Epithelial cell of proximal tubule (primary cell): ENCODE measurements at regions not wholly inside any gene's neighbourhood (a gene's known extent, or its start where the extent isn't known, plus 50 kb on each side); places are given as distances from the start of the nearest gene placed in this dataset.
"Not testable (repeated sequence)": the region's sequence is repeated elsewhere in the genome, so short reads cannot be mapped to it uniquely, and the experiment has no call there.

Source experiments
- DNase-seq: peaks from one replicate; pipeline ENCODE4 v3.0.0-alpha.2; 2011; ENCODE audit warnings: low read depth
- H3K4me3 ChIP-seq: 2 replicates; pipeline ENCODE4 v1.5.1; 2011; ENCODE audit warnings: low read depth, mild to moderate bottlenecking, low read length
- CTCF ChIP-seq: conservative IDR thresholded peaks from 2 replicates; pipeline ENCODE4 v1.5.1; 2012; ENCODE audit warnings: low read depth, mild to moderate bottlenecking, low read length

- TF ChIP-seq CTCF: no peak
- no peak overlapping the region for H3K4me3 ChIP-seq
- DNase-seq: no peak
Observed at GRCh38 chr12:46901464-46902205, 75.8 kb upstream of the SLC38A4 start.

- no peak for DNase-seq
- no peak for TF ChIP-seq CTCF
- H3K4me3 ChIP-seq: no peak overlapping the region
Observed at GRCh38 chr12:46903058-46903457, 77.3 kb upstream of the SLC38A4 start.

- DNase-seq: no peak
- no peak for TF ChIP-seq CTCF
- H3K4me3 ChIP-seq: no peak overlapping the region
Observed at GRCh38 chr12:46904406-46905238, 78.8 kb upstream of the SLC38A4 start.

GRCh38 chr12:46905239-46905627, 79.4 kb upstream of the SLC38A4 start:
- not testable (repeated sequence) for DNase-seq

GRCh38 chr12:46907791-46908190, 82.0 kb upstream of the SLC38A4 start:
- H3K4me3 ChIP-seq: no peak overlapping the region
- TF ChIP-seq CTCF: no peak
- DNase-seq: no peak

More at GRCh38 chr12:46905239-46905627, 79.4 kb upstream of the SLC38A4 start:
- H3K4me3 ChIP-seq: not testable (repeated sequence)

- no peak for TF ChIP-seq CTCF
- no peak for DNase-seq
- H3K4me3 ChIP-seq: no peak overlapping the region
Observed at GRCh38 chr12:46908236-46908935, 82.6 kb upstream of the SLC38A4 start.

- no peak for DNase-seq
- no peak overlapping the region for H3K4me3 ChIP-seq
- no peak for TF ChIP-seq CTCF
Observed at GRCh38 chr12:46908936-46909635, 83.3 kb upstream of the SLC38A4 start.
